H1 (cell line): ENCODE measurements at regions not wholly inside any gene's neighbourhood (a gene's known extent, or its start where the extent isn't known, plus 50 kb on each side); places are given as distances from the start of the nearest gene placed in this dataset.

ENCODE experiments used
- CBX5 ChIP-seq: fragments of 300-800, 300-1000 bp; sonication (generic); IDR thresholded peaks from 2 replicates; pipeline ENCODE4 v1.7.1; 2016; ENCODE audit warnings: antibody characterized with exemption, low read length, low read depth
- EZH2 ChIP-seq: fragments of 200-600 bp; sonication (generic); IDR thresholded peaks from 2 replicates; pipeline ENCODE4 v1.7.1; 2012; ENCODE audit warnings: low read depth, mild to moderate bottlenecking, moderate library complexity, low read length, inconsistent platforms; ENCODE audit not compliant: severe bottlenecking
- KDM1A ChIP-seq: fragments of 200-600, 300-600 bp; sonication (generic); IDR thresholded peaks from 2 replicates; pipeline ENCODE4 v1.7.1; 2016; ENCODE audit warnings: mild to moderate bottlenecking, low read length, borderline replicate concordance
- PHF8 ChIP-seq: fragments of 200-600 bp; sonication (generic); conservative IDR thresholded peaks from 2 replicates; pipeline ENCODE4 v1.7.1; 2012; ENCODE audit warnings: low read depth, mild to moderate bottlenecking, inconsistent platforms, low read length, moderate library complexity
- TF ChIP-seq, protein P1 (sequence below): fragments of 300-600 bp; sonication (generic); IDR thresholded peaks from 2 replicates; pipeline ENCODE4 v1.7.1; 2012; ENCODE audit warnings: low read length, moderate library complexity, mild to moderate bottlenecking, inconsistent platforms; ENCODE audit not compliant: insufficient replicate concordance

GRCh38 chr16:59213952-59214351, 479.8 kb upstream of the GOT2 start (continued):
- TF ChIP-seq EZH2: no peak
- no peak for TF ChIP-seq KDM1A
- no peak for TF ChIP-seq CBX5
- TF ChIP-seq, protein P1, sequence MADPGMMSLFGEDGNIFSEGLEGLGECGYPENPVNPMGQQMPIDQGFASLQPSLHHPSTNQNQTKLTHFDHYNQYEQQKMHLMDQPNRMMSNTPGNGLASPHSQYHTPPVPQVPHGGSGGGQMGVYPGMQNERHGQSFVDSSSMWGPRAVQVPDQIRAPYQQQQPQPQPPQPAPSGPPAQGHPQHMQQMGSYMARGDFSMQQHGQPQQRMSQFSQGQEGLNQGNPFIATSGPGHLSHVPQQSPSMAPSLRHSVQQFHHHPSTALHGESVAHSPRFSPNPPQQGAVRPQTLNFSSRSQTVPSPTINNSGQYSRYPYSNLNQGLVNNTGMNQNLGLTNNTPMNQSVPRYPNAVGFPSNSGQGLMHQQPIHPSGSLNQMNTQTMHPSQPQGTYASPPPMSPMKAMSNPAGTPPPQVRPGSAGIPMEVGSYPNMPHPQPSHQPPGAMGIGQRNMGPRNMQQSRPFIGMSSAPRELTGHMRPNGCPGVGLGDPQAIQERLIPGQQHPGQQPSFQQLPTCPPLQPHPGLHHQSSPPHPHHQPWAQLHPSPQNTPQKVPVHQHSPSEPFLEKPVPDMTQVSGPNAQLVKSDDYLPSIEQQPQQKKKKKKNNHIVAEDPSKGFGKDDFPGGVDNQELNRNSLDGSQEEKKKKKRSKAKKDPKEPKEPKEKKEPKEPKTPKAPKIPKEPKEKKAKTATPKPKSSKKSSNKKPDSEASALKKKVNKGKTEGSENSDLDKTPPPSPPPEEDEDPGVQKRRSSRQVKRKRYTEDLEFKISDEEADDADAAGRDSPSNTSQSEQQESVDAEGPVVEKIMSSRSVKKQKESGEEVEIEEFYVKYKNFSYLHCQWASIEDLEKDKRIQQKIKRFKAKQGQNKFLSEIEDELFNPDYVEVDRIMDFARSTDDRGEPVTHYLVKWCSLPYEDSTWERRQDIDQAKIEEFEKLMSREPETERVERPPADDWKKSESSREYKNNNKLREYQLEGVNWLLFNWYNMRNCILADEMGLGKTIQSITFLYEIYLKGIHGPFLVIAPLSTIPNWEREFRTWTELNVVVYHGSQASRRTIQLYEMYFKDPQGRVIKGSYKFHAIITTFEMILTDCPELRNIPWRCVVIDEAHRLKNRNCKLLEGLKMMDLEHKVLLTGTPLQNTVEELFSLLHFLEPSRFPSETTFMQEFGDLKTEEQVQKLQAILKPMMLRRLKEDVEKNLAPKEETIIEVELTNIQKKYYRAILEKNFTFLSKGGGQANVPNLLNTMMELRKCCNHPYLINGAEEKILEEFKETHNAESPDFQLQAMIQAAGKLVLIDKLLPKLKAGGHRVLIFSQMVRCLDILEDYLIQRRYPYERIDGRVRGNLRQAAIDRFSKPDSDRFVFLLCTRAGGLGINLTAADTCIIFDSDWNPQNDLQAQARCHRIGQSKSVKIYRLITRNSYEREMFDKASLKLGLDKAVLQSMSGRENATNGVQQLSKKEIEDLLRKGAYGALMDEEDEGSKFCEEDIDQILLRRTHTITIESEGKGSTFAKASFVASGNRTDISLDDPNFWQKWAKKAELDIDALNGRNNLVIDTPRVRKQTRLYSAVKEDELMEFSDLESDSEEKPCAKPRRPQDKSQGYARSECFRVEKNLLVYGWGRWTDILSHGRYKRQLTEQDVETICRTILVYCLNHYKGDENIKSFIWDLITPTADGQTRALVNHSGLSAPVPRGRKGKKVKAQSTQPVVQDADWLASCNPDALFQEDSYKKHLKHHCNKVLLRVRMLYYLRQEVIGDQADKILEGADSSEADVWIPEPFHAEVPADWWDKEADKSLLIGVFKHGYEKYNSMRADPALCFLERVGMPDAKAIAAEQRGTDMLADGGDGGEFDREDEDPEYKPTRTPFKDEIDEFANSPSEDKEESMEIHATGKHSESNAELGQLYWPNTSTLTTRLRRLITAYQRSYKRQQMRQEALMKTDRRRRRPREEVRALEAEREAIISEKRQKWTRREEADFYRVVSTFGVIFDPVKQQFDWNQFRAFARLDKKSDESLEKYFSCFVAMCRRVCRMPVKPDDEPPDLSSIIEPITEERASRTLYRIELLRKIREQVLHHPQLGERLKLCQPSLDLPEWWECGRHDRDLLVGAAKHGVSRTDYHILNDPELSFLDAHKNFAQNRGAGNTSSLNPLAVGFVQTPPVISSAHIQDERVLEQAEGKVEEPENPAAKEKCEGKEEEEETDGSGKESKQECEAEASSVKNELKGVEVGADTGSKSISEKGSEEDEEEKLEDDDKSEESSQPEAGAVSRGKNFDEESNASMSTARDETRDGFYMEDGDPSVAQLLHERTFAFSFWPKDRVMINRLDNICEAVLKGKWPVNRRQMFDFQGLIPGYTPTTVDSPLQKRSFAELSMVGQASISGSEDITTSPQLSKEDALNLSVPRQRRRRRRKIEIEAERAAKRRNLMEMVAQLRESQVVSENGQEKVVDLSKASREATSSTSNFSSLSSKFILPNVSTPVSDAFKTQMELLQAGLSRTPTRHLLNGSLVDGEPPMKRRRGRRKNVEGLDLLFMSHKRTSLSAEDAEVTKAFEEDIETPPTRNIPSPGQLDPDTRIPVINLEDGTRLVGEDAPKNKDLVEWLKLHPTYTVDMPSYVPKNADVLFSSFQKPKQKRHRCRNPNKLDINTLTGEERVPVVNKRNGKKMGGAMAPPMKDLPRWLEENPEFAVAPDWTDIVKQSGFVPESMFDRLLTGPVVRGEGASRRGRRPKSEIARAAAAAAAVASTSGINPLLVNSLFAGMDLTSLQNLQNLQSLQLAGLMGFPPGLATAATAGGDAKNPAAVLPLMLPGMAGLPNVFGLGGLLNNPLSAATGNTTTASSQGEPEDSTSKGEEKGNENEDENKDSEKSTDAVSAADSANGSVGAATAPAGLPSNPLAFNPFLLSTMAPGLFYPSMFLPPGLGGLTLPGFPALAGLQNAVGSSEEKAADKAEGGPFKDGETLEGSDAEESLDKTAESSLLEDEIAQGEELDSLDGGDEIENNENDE: no peak
- no peak for TF ChIP-seq PHF8
